SU-DHL-6 (cell line): ENCODE measurements at regions not wholly inside any gene's neighbourhood (a gene's known extent, or its start where the extent isn't known, plus 50 kb on each side); places are given as distances from the start of the nearest gene placed in this dataset.
"Not testable (repeated sequence)": the region's sequence is repeated elsewhere in the genome, so short reads cannot be mapped to it uniquely, and the experiment has no call there.

Experiments
- H2AFZ ChIP-seq: fragments of 200-600 bp; sonication (generic); 2 replicates; pipeline ENCODE4 v1.6.1; 2014; ENCODE audit warnings: low read depth, mild to moderate bottlenecking, moderate library complexity, mixed read lengths, antibody characterized with exemption, low read length; ENCODE audit not compliant: severe bottlenecking
- H3F3A ChIP-seq: fragments of 200-600 bp; shearing (Covaris generic); 2 replicates; pipeline ENCODE4 v1.6.0; 2016; ENCODE audit warnings: antibody characterized with exemption, mild to moderate bottlenecking; ENCODE audit not compliant: insufficient read depth
- H3K27ac ChIP-seq: fragments of 200-600 bp; sonication (generic); 2 replicates; pipeline ENCODE4 v1.5.1; 2016; ENCODE audit warnings: low read depth, mild to moderate bottlenecking, low read length, moderate library complexity, mixed read lengths
- H3K27me3 ChIP-seq: fragments of 200-600 bp; sonication (generic), shearing (Covaris generic); 2 replicates; pipeline ENCODE4 v1.6.0; 2014; ENCODE audit warnings: mild to moderate bottlenecking, low read length
- H3K36me3 ChIP-seq: fragments of 200-600 bp; sonication (generic); 2 replicates; pipeline ENCODE4 v1.6.1; 2014; ENCODE audit warnings: mild to moderate bottlenecking, low read length, mixed read lengths
- H3K4me2 ChIP-seq: fragments of 300-600, 200-600 bp; shearing (Covaris generic), sonication (generic); 2 replicates; pipeline ENCODE4 v1.6.0; 2014; ENCODE audit warnings: low read length, low read depth, mild to moderate bottlenecking; ENCODE audit not compliant: poor library complexity, severe bottlenecking
- H3K4me3 ChIP-seq: fragments of 200-600 bp; sonication (generic); 2 replicates; pipeline ENCODE4 v1.5.1; 2014; ENCODE audit warnings: antibody characterized with exemption, low read length, mild to moderate bottlenecking, mixed read lengths; ENCODE audit not compliant: insufficient read depth, poor library complexity, severe bottlenecking
- H3K79me2 ChIP-seq: fragments of 200-600 bp; sonication (generic); 2 replicates; pipeline ENCODE4 v1.6.1; 2014; ENCODE audit warnings: mild to moderate bottlenecking, low read length, moderate library complexity; ENCODE audit not compliant: insufficient read depth
- H3K9ac ChIP-seq: fragments of 200-600 bp; sonication (generic); 2 replicates; pipeline ENCODE4 v1.7.0; 2014; ENCODE audit warnings: mild to moderate bottlenecking, low read length
- H3K9me2 ChIP-seq: fragments of 200-600 bp; sonication (generic); replicated peaks from 2 replicates; pipeline ENCODE4 v1.6.1; 2014; ENCODE audit warnings: low read length; ENCODE audit not compliant: insufficient read depth
- H3K9me3 ChIP-seq: fragments of 200-600 bp; sonication (generic); 2 replicates; pipeline ENCODE4 v1.6.1; 2014; ENCODE audit warnings: low read length, mixed read lengths; ENCODE audit not compliant: insufficient read depth
- H4K20me1 ChIP-seq: fragments of 200-600 bp; sonication (generic); 2 replicates; pipeline ENCODE4 v1.6.1; 2014; ENCODE audit warnings: low read depth, mild to moderate bottlenecking, antibody characterized with exemption, low read length, moderate library complexity, mixed read lengths
- CTCF ChIP-seq: fragments of 200-600 bp; sonication (generic); IDR thresholded peaks from one replicate; pipeline ENCODE4 v1.5.1; 2017; ENCODE audit warnings: antibody characterized with exemption, mild to moderate bottlenecking, low read length, moderate library complexity; ENCODE audit not compliant: insufficient read depth, poor library complexity, severe bottlenecking
- EZH2phosphoT487 ChIP-seq: fragments of 200-600 bp; sonication (generic), shearing (Covaris generic); conservative IDR thresholded peaks from 2 replicates; pipeline ENCODE4 v1.6.1; 2018; ENCODE audit warnings: mild to moderate bottlenecking, antibody characterized with exemption, low read length, moderate library complexity, mixed read lengths

GRCh38 chr19:28436320-28436719 is 776.6 kb downstream of the UQCRFS1 start:
- Histone ChIP-seq H2AFZ (peak overlapping the region; percentile 15), H3K4me3 (peak overlapping the region; percentile 21), H3K9me2 (no peaks in the 10 kb centered on the region), H3K36me3 (no peaks in the 10 kb centered on the region), H3F3A (peaks cover 14% of the 10 kb centered on the region), H3K27me3 (no peaks in the 10 kb centered on the region), H3K9me3 (no peaks in the 10 kb centered on the region), H4K20me1 (no peaks in the 10 kb centered on the region), H3K4me2 (peak overlapping the region; percentile 64), H3K27ac (peak overlapping the region; percentile 94), H3K9ac (peak overlapping the region; percentile 48), H3K79me2 (no peaks in the 10 kb centered on the region)
- TF ChIP-seq CTCF (no peak), EZH2phosphoT487 (no peak)

- TF ChIP-seq EZH2phosphoT487 (no peak), CTCF (no peak)
- H3K9me2 ChIP-seq, result no peaks in the 10 kb centered on the region
- no peaks in the 10 kb centered on the region for H4K20me1 ChIP-seq
- peak overlapping the region; percentile 64 for H3K4me2 ChIP-seq
- H3K36me3 ChIP-seq, result no peaks in the 10 kb centered on the region
- peak overlapping the region; percentile 15 for H2AFZ ChIP-seq
- H3K27ac ChIP-seq, result peak overlapping the region; percentile 94
- no peaks in the 10 kb centered on the region for H3K27me3 ChIP-seq
- H3K79me2 ChIP-seq, result no peaks in the 10 kb centered on the region
- H3F3A ChIP-seq, result peaks cover 14% of the 10 kb centered on the region
- peak overlapping the region; percentile 48 for H3K9ac ChIP-seq
- H3K4me3 ChIP-seq, result no peak overlapping the region
- H3K9me3 ChIP-seq, result no peaks in the 10 kb centered on the region
Observed at GRCh38 chr19:28435551-28436271, 777.2 kb downstream of the UQCRFS1 start.

- H2AFZ ChIP-seq, H3K9me3 ChIP-seq, H3K27me3 ChIP-seq, H3K9me2 ChIP-seq, H3K79me2 ChIP-seq, H3K4me3 ChIP-seq, H3K9ac ChIP-seq, H3K36me3 ChIP-seq, H4K20me1 ChIP-seq, H3K4me2 ChIP-seq: not testable (repeated sequence)
- peak overlapping the region; percentile 94 for H3K27ac ChIP-seq
- peaks cover 18% of the 10 kb centered on the region for H3F3A ChIP-seq
Observed at GRCh38 chr19:28434794-28435193, 778.2 kb downstream of the UQCRFS1 start.

GRCh38 chr19:28434365-28434764 is 778.6 kb downstream of the UQCRFS1 start:
- not testable (repeated sequence) for H3K9me3 ChIP-seq, H3K36me3 ChIP-seq, H3K4me3 ChIP-seq, H3K27me3 ChIP-seq, H3K27ac ChIP-seq, H4K20me1 ChIP-seq, H3K4me2 ChIP-seq, H3K79me2 ChIP-seq, H2AFZ ChIP-seq, H3K9me2 ChIP-seq, H3K9ac ChIP-seq
- H3F3A ChIP-seq, result peaks cover 22% of the 10 kb centered on the region

- H3K36me3 ChIP-seq, H3K4me3 ChIP-seq, H3K27ac ChIP-seq, H3K4me2 ChIP-seq, H3K27me3 ChIP-seq, H3K9me2 ChIP-seq, H2AFZ ChIP-seq, H3K79me2 ChIP-seq, H3K9me3 ChIP-seq, H3K9ac ChIP-seq, H4K20me1 ChIP-seq: not testable (repeated sequence)
- H3F3A ChIP-seq, result peaks cover 23% of the 10 kb centered on the region
Observed at GRCh38 chr19:28433166-28433565, 779.8 kb downstream of the UQCRFS1 start.
